B cell (primary cell): ENCODE measurements at regions not wholly inside any gene's neighbourhood (a gene's known extent, or its start where the extent isn't known, plus 50 kb on each side); places are given as distances from the start of the nearest gene placed in this dataset.

Experiments used
- ATAC-seq: fragments of 200-7000 bp; cut with Tn5 transposase; one replicate; pipeline ENCODE4 v1.10.0; 2021; ENCODE audit warnings: low read depth, mild to moderate bottlenecking, moderate number of reproducible peaks, moderate library complexity
- CTCF ChIA-PET: fragments of 350-600 bp; sonication (Branson Sonifier 250); formaldehyde crosslinking; loops from one replicate; lab custom pipeline; 2021; ENCODE audit warnings: antibody characterized with exemption, inconsistent platforms; lab: Charles Lee
- POLR2A ChIA-PET: fragments of 350-600 bp; sonication (Branson Sonifier 250); formaldehyde crosslinking; loops from one replicate; lab custom pipeline; 2021; ENCODE audit warnings: antibody characterized with exemption; lab: Charles Lee
- DNase-seq: peaks from one replicate; pipeline ENCODE4 v3.0.0; 2013
- H2AFZ ChIP-seq: 2 replicates; pipeline ENCODE4 v1.6.1; 2012; ENCODE audit warnings: mild to moderate bottlenecking, low read depth, low read length; ENCODE audit not compliant: insufficient read depth, poor library complexity, severe bottlenecking
- H3K27ac ChIP-seq, 2 donors: 1 replicate in 1 of 2; 2 replicates in 1 of 2; pipeline ENCODE4 v1.5.1; 2012 to 2013; ENCODE audit warnings: low read length in 2 of 2, mild to moderate bottlenecking in 2 of 2, moderate library complexity in 1 of 2
- H3K27me3 ChIP-seq, 4 experiments: fragments of 200-600 bp in 1 of 4; sonication (generic) in 1 of 4; replicated peaks in 1 of 4; 1 replicate in 2 of 4; 2 replicates in 2 of 4; pipeline versions ENCODE4 v1.6.1 to v1.7.0; 2013 to 2016; ENCODE audit warnings: low read length in 3 of 4, mild to moderate bottlenecking in 2 of 4, mixed read lengths in 1 of 4, moderate library complexity in 1 of 4; ENCODE audit not compliant: insufficient read depth in 4 of 4, control insufficient read depth in 3 of 4; ENCODE audit errors: control extremely low read depth in 1 of 4
- H3K36me3 ChIP-seq, 2 experiments: replicated peaks in 1 of 2; 1 replicate in 1 of 2; 2 replicates in 1 of 2; pipeline versions ENCODE4 v1.6.1 to v1.7.1; 2013; ENCODE audit warnings: low read length in 1 of 2; ENCODE audit not compliant: insufficient read depth in 2 of 2, control insufficient read depth in 1 of 2; ENCODE audit errors: control extremely low read depth in 1 of 2, extremely low read depth in 1 of 2
- H3K4me1 ChIP-seq, 2 donors: fragments of 200-600 bp in 1 of 2; sonication (generic) in 1 of 2; 1 replicate in 1 of 2; 2 replicates in 1 of 2; pipeline versions ENCODE4 v1.5.1 to v1.6.1; 2013 to 2017; ENCODE audit warnings: low read length in 2 of 2; ENCODE audit not compliant: control insufficient read depth in 2 of 2, insufficient read depth in 2 of 2
- H3K4me2 ChIP-seq: replicated peaks from 2 replicates; pipeline ENCODE3; 2012; ENCODE audit warnings: mild to moderate bottlenecking, low read depth, low read length; ENCODE audit not compliant: poor library complexity, severe bottlenecking
- H3K4me3 ChIP-seq, 5 experiments: fragments of 200-600 bp in 1 of 5; sonication (generic) in 1 of 5; 1 replicate in 3 of 5; 2 replicates in 2 of 5; pipeline versions ENCODE4 v1.5.1 to v1.7.0; 2011 to 2016; ENCODE audit warnings: low read length in 4 of 5, mild to moderate bottlenecking in 4 of 5, low read depth in 2 of 5, control low read depth in 1 of 5, moderate library complexity in 1 of 5; ENCODE audit not compliant: insufficient read depth in 1 of 5; ENCODE audit errors: control extremely low read depth in 1 of 5, extremely low read depth in 1 of 5
- H3K79me2 ChIP-seq: fragments of 200-600 bp; sonication (generic); one replicate; pipeline ENCODE4 v1.6.0; 2016; ENCODE audit warnings: low read length; ENCODE audit not compliant: control insufficient read depth, insufficient read depth
- H3K9ac ChIP-seq: fragments of 200-600 bp; sonication (generic); 2 replicates; pipeline ENCODE4 v1.6.1; 2017; ENCODE audit warnings: mild to moderate bottlenecking, low read length, moderate library complexity
- H3K9me3 ChIP-seq, 3 donors: one replicate each; pipeline versions ENCODE4 v1.6.1 to v1.7.1; 2013; ENCODE audit warnings: low read length in 2 of 3; ENCODE audit not compliant: control insufficient read depth in 2 of 3, insufficient read depth in 1 of 3; ENCODE audit errors: control extremely low read depth in 1 of 3
- H4K20me1 ChIP-seq: 2 replicates; pipeline ENCODE4 v1.6.0; 2012; ENCODE audit warnings: mild to moderate bottlenecking, low read length; ENCODE audit not compliant: insufficient read depth, control insufficient read depth, poor library complexity, severe bottlenecking
- H3K27ac Mint-ChIP-seq: one replicate; pipeline ENCODE4 v1.8.0; 2021; ENCODE audit warnings: mixed read lengths
- H3K27me3 Mint-ChIP-seq: one replicate; pipeline ENCODE4 v1.8.0; 2021; ENCODE audit warnings: mixed read lengths
- H3K4me1 Mint-ChIP-seq: one replicate; pipeline ENCODE4 v1.8.0; 2021; ENCODE audit warnings: mixed read lengths
- H3K4me3 Mint-ChIP-seq: one replicate; pipeline ENCODE4 v1.8.0; 2021; ENCODE audit warnings: mixed read lengths
- H3K9me3 Mint-ChIP-seq: one replicate; pipeline ENCODE4 v1.8.0; 2022; ENCODE audit warnings: mixed read lengths; ENCODE audit not compliant: insufficient read depth
- CTCF ChIP-seq: fragments of 200-600 bp; IDR thresholded peaks from one replicate; pipeline ENCODE4 v1.8.0; 2022; ENCODE audit warnings: antibody characterized with exemption, mild to moderate bottlenecking
- EZH2 ChIP-seq: IDR thresholded peaks from 2 replicates; pipeline ENCODE4 v1.6.1; 2012; ENCODE audit warnings: borderline replicate concordance, low read depth, mild to moderate bottlenecking, moderate library complexity, low read length; ENCODE audit not compliant: insufficient read depth, poor library complexity, severe bottlenecking
- WGBS: methylation state at CpG from one replicate; pipeline ENCODE4 v1.1.5; 2013; ENCODE audit warnings: missing lambda C conversion rate; ENCODE audit not compliant: insufficient coverage; 5-methylcytosine and 5-hydroxymethylcytosine counted together
- intact Hi-C: fragments of 100-400 bp; cut with micrococcal nuclease; formaldehyde crosslinking; loops from one replicate; pipeline ENCODE4 v1.10.0; 2022

DNA sequence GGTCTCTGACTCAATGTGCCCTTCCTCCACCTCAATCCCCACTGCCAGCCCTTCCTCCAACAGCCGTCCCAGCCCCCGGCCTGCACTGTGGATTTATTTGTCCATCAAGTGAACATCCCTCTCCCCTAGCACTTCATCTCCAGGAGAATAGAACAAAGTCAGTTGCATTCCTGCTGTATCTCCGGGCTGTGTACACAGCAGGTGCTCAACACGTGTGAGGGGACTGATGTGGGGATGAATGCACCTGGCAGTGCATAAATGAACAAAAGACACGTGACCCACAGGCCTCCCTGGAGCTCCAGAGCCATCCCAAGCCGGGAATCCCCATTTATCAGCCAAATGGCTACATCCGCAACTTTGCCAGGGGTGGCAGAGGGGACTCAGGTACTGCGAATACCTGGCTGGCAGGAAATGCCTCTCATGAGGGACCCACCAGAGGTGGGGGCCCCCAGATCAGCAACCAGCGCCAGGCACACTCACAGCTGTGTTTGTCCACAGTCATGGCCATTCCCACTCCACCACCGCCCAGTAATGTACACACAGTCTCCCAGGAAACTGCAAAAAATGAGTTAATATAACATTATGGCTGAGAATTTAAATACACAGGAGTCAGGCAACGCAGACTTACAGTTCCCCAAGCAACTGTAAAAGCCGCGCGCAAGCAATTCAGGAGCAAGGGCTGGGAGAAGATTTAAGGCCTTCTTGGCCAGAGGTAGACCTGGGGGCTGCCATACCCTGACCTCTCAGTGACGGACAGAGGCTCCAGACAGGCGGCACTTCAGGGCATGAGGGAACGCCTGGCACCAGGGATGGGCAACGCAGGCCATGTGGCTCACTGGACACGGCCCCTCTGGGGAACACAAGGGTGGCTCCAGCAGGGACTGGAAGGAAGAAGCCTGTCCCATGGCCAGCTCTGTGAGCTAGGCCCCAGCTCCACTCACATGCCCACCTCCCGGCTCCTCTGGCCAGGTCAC, 50.3 kb upstream of the TCF20 start:
- intact Hi-C loops: no loop called here

More for the DNA sequence above, 50.3 kb upstream of the TCF20 start:
- Histone ChIP-seq H3K4me2 (no peak overlapping the region), H3K9ac (no peak overlapping the region), H2AFZ (no peak overlapping the region), H3K27ac (no peak overlapping the region), H3K4me3 (no peak overlapping the region), H3K79me2 (no peaks in the 10 kb centered on the region), H3K4me1 (peaks cover 5 to 13% of the 10 kb centered on the region in 2 donors), H3K9me3 (peaks cover 0 to 4% (median 0%) of the 10 kb centered on the region in 3 donors), H3K36me3 (no peaks in the 10 kb centered on the region), H3K27me3 (peaks cover 0 to 12% (median 1%) of the 10 kb centered on the region in 4 experiments), H4K20me1 (no peaks in the 10 kb centered on the region)
- 91% methylated on average over 15 of the region's 20 CpGs for WGBS
- Mint-ChIP-seq H3K27me3 (peaks cover 11% of the 10 kb centered on the region), H3K4me3 (no peak overlapping the region), H3K27ac (peak overlapping the region; percentile 26), H3K4me1 (peaks cover 13% of the 10 kb centered on the region), H3K9me3 (no peaks in the 10 kb centered on the region)
- DNase-seq (no peak), ATAC-seq (no peak)
- POLR2A ChIA-PET: no interaction called here
- CTCF ChIA-PET: no interaction called here
- no peak for TF ChIP-seq EZH2
- no peak for TF ChIP-seq CTCF
